OCI-LY3 (cell line): ENCODE measurements at regions not wholly inside any gene's neighbourhood (a gene's known extent, or its start where the extent isn't known, plus 50 kb on each side); places are given as distances from the start of the nearest gene placed in this dataset.

Source experiments
- H2AFZ ChIP-seq: fragments of 200-600, 300-600 bp; shearing (Covaris generic); 2 replicates; pipeline ENCODE4 v1.6.0; 2014; ENCODE audit warnings: antibody characterized with exemption, low read depth, low read length
- H3K27ac ChIP-seq: fragments of 200-600, 300-600 bp; sonication (generic); 2 replicates; pipeline ENCODE4 v1.5.1; 2014; ENCODE audit warnings: mild to moderate bottlenecking, low read length, moderate library complexity, mixed read lengths
- H3K27me3 ChIP-seq: fragments of 200-600, 300-600 bp; sonication (generic); 2 replicates; pipeline ENCODE4 v1.6.1; 2014; ENCODE audit warnings: low read depth, low read length, mixed read lengths
- H3K36me3 ChIP-seq: fragments of 200-600, 300-600 bp; sonication (generic); replicated peaks from 2 replicates; pipeline ENCODE3; 2014; ENCODE audit warnings: low read depth, low read length, mixed read lengths
- H3K4me1 ChIP-seq: fragments of 300-600, 200-600 bp; sonication (generic); 2 replicates; pipeline ENCODE4 v1.6.1; 2014; ENCODE audit warnings: low read length, mixed read lengths
- H3K4me2 ChIP-seq: fragments of 200-600, 300-600 bp; sonication (generic); 2 replicates; pipeline ENCODE4 v1.6.1; 2014; ENCODE audit warnings: low read length, mixed read lengths
- H3K4me3 ChIP-seq: fragments of 300-600, 200-600 bp; sonication (generic); 2 replicates; pipeline ENCODE4 v1.5.1; 2014; ENCODE audit warnings: antibody characterized with exemption, mild to moderate bottlenecking, low read length, moderate library complexity
- H3K79me2 ChIP-seq: fragments of 300-600, 200-600 bp; shearing (Covaris generic); 2 replicates; pipeline ENCODE4 v1.6.1; 2014; ENCODE audit warnings: mild to moderate bottlenecking, low read length, mixed read lengths
- H3K9ac ChIP-seq: fragments of 300-600, 200-600 bp; shearing (Covaris generic); 2 replicates; pipeline ENCODE4 v1.6.0; 2014; ENCODE audit warnings: mild to moderate bottlenecking, low read length, moderate library complexity
- H3K9me3 ChIP-seq: fragments of 200-600, 300-600 bp; shearing (Covaris generic); 2 replicates; pipeline ENCODE4 v1.6.1; 2014; ENCODE audit warnings: low read length, mixed read lengths; ENCODE audit not compliant: insufficient read depth
- H4K20me1 ChIP-seq: fragments of 200-600, 300-600 bp; sonication (generic); 2 replicates; pipeline ENCODE4 v1.6.1; 2016; ENCODE audit warnings: low read length, mixed read lengths; ENCODE audit not compliant: insufficient read depth
- CTCF ChIP-seq: fragments of 200-600, 300-600 bp; sonication (generic); IDR thresholded peaks from 2 replicates; pipeline ENCODE4 v1.5.1; 2014; ENCODE audit warnings: antibody characterized with exemption, low read length, low read depth
- EZH2phosphoT487 ChIP-seq: fragments of 200-600 bp; shearing (Covaris generic); IDR thresholded peaks from 2 replicates; pipeline ENCODE4 v1.6.1; 2018; ENCODE audit warnings: antibody characterized with exemption, mixed run types, low read depth

GRCh38 chrX:46380148-46380752 lies 165.0 kb downstream of the ZNF674 start:
- no peak overlapping the region for H3K27ac ChIP-seq
- H3K36me3 ChIP-seq, result no peaks in the 10 kb centered on the region
- no peak overlapping the region for H3K4me3 ChIP-seq
- peaks cover 4% of the 10 kb centered on the region; the same call in 1 of the 2 replicates for H3K27me3 ChIP-seq
- no peak overlapping the region for H3K9ac ChIP-seq
- 0 out of 2 replicates have a peak overlapping the region, but pooled peaks have one; percentile 26 for H3K4me2 ChIP-seq
- H3K79me2 ChIP-seq, result no peaks in the 10 kb centered on the region
- no peaks in the 10 kb centered on the region for H3K9me3 ChIP-seq
- no peak overlapping the region for H2AFZ ChIP-seq
- no peak for TF ChIP-seq EZH2phosphoT487
- TF ChIP-seq CTCF, result no peak
- H4K20me1 ChIP-seq, result no peaks in the 10 kb centered on the region
- H3K4me1 ChIP-seq, result peaks cover 11% of the 10 kb centered on the region

- H3K9ac ChIP-seq, result no peak overlapping the region
- no peak overlapping the region for H2AFZ ChIP-seq
- H3K27me3 ChIP-seq, result peaks cover 3% of the 10 kb centered on the region; the same call in 1 of the 2 replicates
- H4K20me1 ChIP-seq, result no peaks in the 10 kb centered on the region
- TF ChIP-seq EZH2phosphoT487 (no peak), CTCF (peak; percentile 53)
- no peaks in the 10 kb centered on the region for H3K79me2 ChIP-seq
- H3K4me1 ChIP-seq, result peaks cover 10% of the 10 kb centered on the region
- no peaks in the 10 kb centered on the region for H3K36me3 ChIP-seq
- no peak overlapping the region for H3K4me2 ChIP-seq
- no peak overlapping the region for H3K27ac ChIP-seq
- no peaks in the 10 kb centered on the region for H3K9me3 ChIP-seq
- H3K4me3 ChIP-seq, result no peak overlapping the region
These were observed 168.9 kb downstream of the ZNF674 start for GRCh38 chrX:46376246-46376885.

- Histone ChIP-seq H3K9me3 (no peaks in the 10 kb centered on the region), H2AFZ (no peak overlapping the region), H3K79me2 (no peaks in the 10 kb centered on the region), H3K4me2 (no peak overlapping the region), H3K4me3 (no peak overlapping the region), H3K27ac (no peak overlapping the region), H3K4me1 (peaks cover 4% of the 10 kb centered on the region; the same call in 1 of the 2 replicates), H4K20me1 (no peaks in the 10 kb centered on the region), H3K27me3 (no peaks in the 10 kb centered on the region), H3K36me3 (no peaks in the 10 kb centered on the region), H3K9ac (no peak overlapping the region)
- no peak for TF ChIP-seq EZH2phosphoT487
- TF ChIP-seq CTCF, result no peak
These were observed 169.4 kb downstream of the ZNF674 start for GRCh38 chrX:46375831-46376230.

- H3K79me2 ChIP-seq, result no peaks in the 10 kb centered on the region
- H3K4me2 ChIP-seq, result no peak overlapping the region
- no peak overlapping the region for H3K27ac ChIP-seq
These were observed 170.8 kb downstream of the ZNF674 start for GRCh38 chrX:46374371-46374770.

More at GRCh38 chrX:46374371-46374770, 170.8 kb downstream of the ZNF674 start:
- Histone ChIP-seq H3K9ac (no peak overlapping the region), H3K27me3 (no peaks in the 10 kb centered on the region), H3K4me3 (no peak overlapping the region), H3K36me3 (no peaks in the 10 kb centered on the region), H4K20me1 (no peaks in the 10 kb centered on the region), H3K9me3 (no peaks in the 10 kb centered on the region), H2AFZ (no peak overlapping the region), H3K4me1 (no peaks in the 10 kb centered on the region)
- TF ChIP-seq CTCF (no peak), EZH2phosphoT487 (no peak)
